ENCODE measurements at regions not wholly inside any gene's neighbourhood (a gene's known extent, or its start where the extent isn't known, plus 50 kb on each side); places are given as distances from the start of the nearest gene placed in this dataset.

DNA sequence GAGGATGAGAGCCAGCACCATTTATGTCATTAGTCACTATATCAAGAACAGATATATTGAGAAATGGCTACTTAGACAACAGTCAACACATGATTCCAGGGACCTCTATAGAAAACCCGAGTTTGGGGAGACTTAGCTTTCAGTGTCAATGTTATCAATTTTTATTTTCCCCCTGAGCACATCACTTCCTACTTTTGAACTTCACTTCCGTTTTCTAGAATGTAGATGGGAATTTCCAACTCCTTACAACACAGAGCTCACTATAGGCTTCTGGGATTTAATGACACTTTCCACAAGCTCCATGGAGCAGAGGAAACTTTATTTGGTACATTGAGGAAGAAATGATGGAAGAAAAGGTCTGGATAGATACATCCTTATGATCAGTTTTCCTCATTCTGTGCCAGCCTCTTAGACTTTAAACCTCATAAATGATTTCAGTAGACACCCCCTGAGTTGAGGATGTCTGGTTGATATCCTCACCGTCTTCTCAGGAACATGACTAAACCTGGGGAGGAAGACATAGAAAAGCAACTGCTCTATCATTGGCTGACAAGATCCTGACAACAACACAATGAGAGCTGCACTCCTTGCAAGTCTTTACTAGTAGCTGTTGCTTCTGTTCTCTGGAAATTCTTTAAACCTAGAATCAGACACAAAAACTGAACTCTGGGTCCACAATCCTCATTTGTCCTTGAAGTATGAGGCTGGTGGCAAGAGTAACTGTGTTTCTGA lies 449.4 kb upstream of the OR4E1 start:
- Histone ChIP-seq H3K4me1 (replicated peaks in 1 of 4; ENCODE audit: control insufficient read depth in 3 of 4, insufficient read depth in 4 of 4, low read length in 3 of 4) (no peaks in the 10 kb centered on the region), H4K20me1 (replicated peaks in 1 of 2; ENCODE audit: control insufficient read depth in 1 of 2, insufficient read depth in 2 of 2, low read length in 2 of 2) (no peaks in the 10 kb centered on the region), H4K91ac (replicated peaks; ENCODE audit: insufficient read length, low read length) (no peak overlapping the region), H2BK15ac (ENCODE audit: low read length) (no peak overlapping the region), H3K27me3 (replicated peaks in 1 of 4; ENCODE audit: control insufficient read depth in 3 of 4, extremely low read depth in 1 of 4, insufficient read depth in 3 of 4, low read length in 3 of 4) (no peaks in the 10 kb centered on the region), H3K14ac (ENCODE audit: insufficient read length) (no peak overlapping the region), H2BK5ac (ENCODE audit: low read depth, low read length) (no peak overlapping the region), H2BK120ac (replicated peaks; ENCODE audit: low read depth, low read length) (no peak overlapping the region), H2BK20ac (ENCODE audit: low read length) (no peak overlapping the region), H4K5ac (ENCODE audit: insufficient read length, low read depth, low read length) (no peak overlapping the region), H2AK5ac (ENCODE audit: low read depth, low read length) (no peak overlapping the region), H3K4me2 (ENCODE audit: insufficient read depth in 1 of 2, low read depth in 2 of 2, low read length in 2 of 2) (no peak overlapping the region), H2BK12ac (ENCODE audit: low read depth, low read length) (no peak overlapping the region), H3K27ac (ENCODE audit: low read depth, low read length) (no peak overlapping the region), H3K36me3 (ENCODE audit: control insufficient read depth in 2 of 4, insufficient read depth in 4 of 4, low read length in 3 of 4) (no peaks in the 10 kb centered on the region), H3K4me3 (ENCODE audit: extremely low read depth in 1 of 4, insufficient read depth in 2 of 4, low read depth in 3 of 4, low read length in 4 of 4) (no peak overlapping the region), H2AFZ (ENCODE audit: low read length) (peak overlapping the region; percentile 77; the same call in 1 of the 2 replicates), H3K23me2 (ENCODE audit: low read depth, low read length) (no peaks in the 10 kb centered on the region; the same call in 1 of the 2 replicates), H3K56ac (replicated peaks; ENCODE audit: insufficient read length, low read depth, low read length) (no peak overlapping the region), H3K9ac (replicated peaks in 1 of 4; ENCODE audit: extremely low read depth in 1 of 4, low read depth in 3 of 4, low read length in 3 of 4) (no peak overlapping the region), H3K4ac (replicated peaks; ENCODE audit: insufficient read length, low read depth, low read length) (no peak overlapping the region), H3K79me2 (ENCODE audit: control insufficient read depth in 1 of 2, insufficient read depth in 2 of 2, low read length in 2 of 2) (no peaks in the 10 kb centered on the region), H4K8ac (ENCODE audit: extremely low read depth, insufficient read depth, low read length) (no peak overlapping the region), H3K79me1 (ENCODE audit: low read depth, low read length) (no peaks in the 10 kb centered on the region), H3K9me3 (ENCODE audit: insufficient read depth in 2 of 2, low read depth in 1 of 2, low read length in 1 of 2) (no peaks in the 10 kb centered on the region), H3K23ac (ENCODE audit: insufficient read length) (no peak overlapping the region), H3K18ac (ENCODE audit: extremely low read depth, low read length) (no peak overlapping the region)
- no peak for DNase-seq (ENCODE audit: low read depth in 1 of 2, low spot score in 2 of 2)
- POLR2A ChIA-PET (ENCODE audit: partially characterized antibody), result interaction anchor here (0.9 kb wide), 1 partner anchor 9 kb away, joined by 3 read pairs; no protein-coding TSS in a partner anchor
- no peak for FAIRE-seq
- CTCF ChIA-PET (ENCODE audit: partially characterized antibody), result interaction anchor here (0.6 to 2.4 kb wide), 28 partner anchors 8 to 353 kb away, joined by 3 to 26 read pairs (median 4); no protein-coding TSS in a partner anchor
- 81% methylated on average over 3 of the region's 3 CpGs; no CpG with 5 or more reads in 1 of the 2 experiments for WGBS, 2 experiments (ENCODE audit: extremely low coverage in 1 of 2, insufficient coverage in 1 of 2, insufficient read length in 1 of 2, insufficient replicate concordance in 2 of 2, low coverage in 1 of 2, low lambda C conversion rate in 2 of 2, missing lambda C conversion rate in 1 of 2)
